HG03460 (cell line): ENCODE measurements at regions not wholly inside any gene's neighbourhood (a gene's known extent, or its start where the extent isn't known, plus 50 kb on each side); places are given as distances from the start of the nearest gene placed in this dataset.

Experiments
- ATAC-seq: cut with Tn5 transposase; IDR thresholded peaks from one replicate; pipeline ENCODE4 v1.9.1; 2021; ENCODE audit not compliant: unreplicated experiment

DNA sequence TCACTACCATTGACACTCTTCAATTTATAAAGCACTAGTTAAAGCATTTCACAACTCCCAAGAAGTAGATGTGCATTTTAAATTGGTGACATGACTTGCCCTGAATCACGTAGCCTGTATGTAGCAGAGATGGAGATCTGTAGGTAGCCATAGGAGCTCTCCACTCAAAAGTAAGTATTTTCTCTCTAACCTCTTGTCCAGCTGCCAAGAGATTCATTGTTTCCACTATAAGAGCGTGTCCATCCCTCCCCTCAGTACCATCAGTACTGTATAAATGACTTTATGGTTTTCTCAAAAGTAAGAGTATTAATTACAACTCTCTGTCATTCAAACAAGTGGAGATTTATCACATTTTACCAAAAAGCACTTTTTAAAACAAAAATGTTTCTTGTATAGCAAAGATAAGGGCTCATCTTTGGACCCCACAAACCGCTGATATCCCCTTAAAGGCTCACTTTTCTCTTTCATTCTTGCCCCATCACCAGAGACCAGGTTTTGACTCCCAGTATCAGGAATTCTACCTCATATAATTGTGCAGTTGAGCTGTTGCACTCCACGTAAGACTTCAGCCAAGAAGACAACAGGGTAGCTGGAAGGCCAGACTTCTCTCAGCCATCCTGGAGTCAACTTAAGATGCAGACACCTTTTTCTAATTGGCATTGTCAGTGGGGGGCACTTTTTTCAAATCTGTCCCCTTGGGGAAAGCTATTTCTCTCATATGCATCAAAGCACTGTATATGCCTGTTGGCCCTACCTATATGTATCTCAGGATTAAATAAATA lies 78.0 kb upstream of the GALNT5 start:
- ATAC-seq: no peak

DNA sequence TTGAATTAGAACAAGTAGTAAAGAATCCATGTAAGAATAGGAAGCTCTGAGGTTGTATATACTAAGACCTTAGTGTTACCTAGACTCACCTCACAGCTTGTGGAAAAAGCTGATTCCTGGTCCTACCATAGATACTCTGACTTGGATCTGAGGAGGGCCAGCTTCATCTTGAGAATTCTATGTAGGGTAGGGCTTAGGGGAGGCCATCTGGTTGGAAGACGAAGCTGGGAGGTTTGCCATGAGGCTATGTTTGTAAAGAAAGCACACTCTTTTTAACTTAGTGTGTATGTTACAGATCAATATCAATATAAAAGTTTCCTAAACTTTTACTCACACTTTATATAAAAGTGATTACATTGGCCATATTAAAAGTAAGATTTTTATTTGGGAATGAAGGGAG lies 77.1 kb upstream of the GALNT5 start:
- ATAC-seq: no peak

DNA sequence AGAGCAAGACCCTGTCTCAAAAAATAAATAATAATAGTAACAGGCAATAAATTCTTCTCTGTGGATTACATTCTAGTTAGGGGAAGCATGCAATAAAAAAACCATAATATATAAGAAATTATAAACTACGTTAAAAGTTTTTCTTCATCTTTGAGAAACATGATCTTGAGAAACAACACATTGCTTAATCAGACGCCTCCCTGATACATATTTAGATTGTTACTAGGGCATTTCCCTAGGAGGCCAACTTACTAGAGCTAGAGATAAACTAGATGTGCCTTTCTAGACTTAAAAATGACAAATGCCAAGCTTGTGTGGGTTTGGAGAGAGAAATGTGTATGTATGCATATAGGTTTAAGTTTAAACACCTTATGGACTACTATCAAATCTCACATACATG lies 76.3 kb upstream of the GALNT5 start:
- no peak for ATAC-seq

DNA sequence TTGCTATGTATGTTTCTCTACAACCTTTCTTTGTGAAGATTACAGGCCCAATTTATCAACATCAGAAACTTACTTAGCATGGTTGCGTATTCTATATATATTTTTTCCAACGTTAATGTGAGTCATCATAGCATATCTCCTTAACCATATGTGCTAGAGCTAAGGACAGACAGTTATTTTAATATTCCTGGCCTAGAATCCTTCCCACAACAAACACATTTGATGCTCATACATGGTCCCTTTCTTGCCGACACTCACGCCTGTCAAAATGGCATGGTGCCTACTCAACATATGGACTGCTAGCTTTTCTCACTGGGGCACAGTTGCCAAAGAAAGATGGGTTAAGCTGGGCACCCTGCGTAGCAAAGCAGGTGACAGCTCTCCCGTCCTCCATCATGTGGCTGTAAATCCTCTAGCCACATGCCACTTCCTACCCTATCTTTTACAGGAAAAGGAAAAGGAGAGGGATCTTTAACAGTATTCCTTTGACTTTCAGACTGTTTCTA lies 75.2 kb upstream of the GALNT5 start:
- no peak for ATAC-seq

DNA sequence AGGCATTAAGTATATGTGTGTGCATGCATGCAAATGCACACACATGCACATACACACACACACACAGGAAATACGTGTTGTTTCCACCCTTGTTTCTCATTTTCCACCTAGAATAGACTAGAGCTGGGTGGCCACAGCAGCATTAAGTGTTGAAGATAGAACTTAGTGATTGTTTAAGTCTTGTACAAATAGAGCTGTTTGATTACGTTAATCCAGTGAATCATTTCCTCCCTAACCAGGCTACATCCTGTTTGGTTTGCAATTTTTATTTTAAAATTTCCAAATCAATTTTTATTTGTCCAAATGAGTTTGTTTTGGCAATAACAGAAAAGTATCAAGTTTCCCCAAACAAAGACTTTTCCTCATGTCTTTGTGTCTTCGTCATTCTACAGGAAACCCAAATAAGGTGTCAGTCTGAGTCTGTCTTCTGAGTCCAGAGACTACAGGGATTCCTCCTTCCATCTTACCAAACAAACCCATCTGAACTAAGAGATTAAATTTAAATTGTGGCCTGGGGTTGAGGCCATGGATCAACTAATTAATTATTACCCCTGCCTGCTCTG lies 74.6 kb upstream of the GALNT5 start:
- ATAC-seq: no peak

DNA sequence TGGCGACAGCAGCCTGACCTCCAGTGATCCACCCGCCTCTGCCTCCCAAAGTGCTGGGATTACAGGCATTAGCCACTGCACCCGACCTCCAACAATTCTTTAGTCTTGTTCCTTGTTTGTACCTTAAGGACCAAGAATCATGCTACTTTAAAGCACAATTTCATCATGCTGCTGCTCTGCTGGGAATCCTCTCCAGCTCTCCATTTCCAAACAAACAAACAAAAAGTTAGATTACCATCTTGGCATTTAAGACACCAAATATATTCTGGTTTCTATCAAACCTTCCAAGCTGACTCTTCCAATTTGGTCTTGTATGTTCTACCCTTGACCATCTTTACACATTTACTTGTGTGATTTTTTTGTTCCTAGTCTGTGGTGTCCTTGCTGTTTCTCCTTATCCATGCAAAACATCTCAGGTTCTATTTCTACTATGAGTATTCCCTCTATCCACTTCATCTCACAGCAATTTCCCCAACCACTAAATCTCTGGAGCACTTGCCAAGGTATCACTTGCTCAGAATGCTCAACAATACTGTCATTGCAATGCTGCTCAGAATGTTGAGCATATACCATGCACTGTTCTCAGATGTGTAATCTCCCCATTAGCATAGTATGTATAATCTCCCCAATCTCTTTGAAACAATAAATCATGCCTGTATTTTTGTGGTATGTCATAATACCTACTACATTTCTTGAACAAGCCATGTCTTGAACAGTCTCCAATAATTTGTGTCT lies 73.2 kb upstream of the GALNT5 start:
- no peak for ATAC-seq

DNA sequence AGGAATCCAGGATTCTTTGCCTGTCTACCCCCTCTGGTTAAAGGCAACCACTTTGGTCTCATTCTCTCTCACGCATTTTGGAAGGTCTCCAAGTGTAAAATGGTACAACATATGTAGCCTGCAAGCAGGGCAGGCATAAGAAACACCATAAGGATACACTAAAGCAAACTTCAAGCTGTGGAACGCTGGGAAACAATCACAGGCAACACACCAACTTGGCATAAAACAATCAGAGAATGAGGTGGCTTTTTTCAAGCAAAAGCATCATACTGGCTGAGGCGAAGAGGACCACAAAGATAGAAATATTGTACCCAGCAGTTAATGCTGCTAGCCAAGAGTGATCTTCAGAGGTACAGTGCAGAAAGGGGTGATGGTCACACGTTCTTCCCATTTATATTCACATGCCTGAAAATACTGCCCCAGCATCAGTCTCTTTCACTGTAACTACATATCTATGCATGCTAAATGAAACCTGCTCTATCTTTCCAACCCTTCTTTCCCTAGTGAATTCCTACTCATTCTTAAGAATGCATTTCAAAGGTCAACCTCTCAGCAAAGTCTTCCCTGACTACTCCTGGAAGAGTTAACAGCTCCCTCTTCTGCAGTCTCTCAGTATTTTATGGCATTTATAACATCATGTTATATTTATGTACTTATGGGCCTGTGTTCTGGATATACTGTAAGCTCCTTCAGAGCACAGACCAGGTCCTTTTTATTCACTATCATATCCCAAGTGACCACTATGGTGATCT lies 71.9 kb upstream of the GALNT5 start:
- ATAC-seq: no peak

DNA sequence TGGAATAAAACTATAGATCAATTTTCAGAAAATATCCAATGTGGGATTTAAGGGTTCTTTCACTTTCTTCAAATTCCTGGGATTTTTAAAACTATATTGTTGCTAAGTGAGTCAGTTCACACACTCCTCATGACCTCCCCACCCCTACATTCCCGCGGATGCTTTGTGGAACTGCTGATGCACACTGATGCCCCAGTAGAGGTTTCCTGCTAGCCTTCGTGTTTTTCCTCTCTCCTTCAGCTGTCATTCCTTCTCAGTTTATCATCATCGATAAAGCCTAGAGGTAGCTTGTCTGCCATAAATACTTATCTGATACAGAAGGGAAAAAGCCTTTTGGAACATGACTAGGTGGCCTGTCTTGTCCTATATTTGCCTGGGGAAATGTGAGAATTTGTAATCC lies 67.4 kb upstream of the GALNT5 start:
- no peak for ATAC-seq

DNA sequence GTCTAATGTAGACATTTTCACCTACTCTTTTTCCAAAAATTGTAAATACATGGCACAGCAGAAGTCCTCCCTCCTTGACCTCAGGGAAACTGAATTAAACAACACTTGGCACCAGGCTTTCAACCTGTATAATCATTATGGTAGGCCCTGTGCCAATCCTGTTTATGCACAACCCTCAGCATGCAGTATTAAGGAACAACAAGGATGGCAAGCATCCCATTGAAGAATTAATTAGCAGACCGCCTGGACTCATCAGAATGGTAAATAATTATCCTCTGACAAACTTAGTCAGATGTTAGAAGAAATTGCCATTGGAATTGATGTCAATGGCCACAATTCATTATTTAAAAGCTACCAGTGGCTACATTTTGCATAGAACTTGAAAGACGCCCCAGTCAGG lies 66.3 kb upstream of the GALNT5 start:
- ATAC-seq: no peak

DNA sequence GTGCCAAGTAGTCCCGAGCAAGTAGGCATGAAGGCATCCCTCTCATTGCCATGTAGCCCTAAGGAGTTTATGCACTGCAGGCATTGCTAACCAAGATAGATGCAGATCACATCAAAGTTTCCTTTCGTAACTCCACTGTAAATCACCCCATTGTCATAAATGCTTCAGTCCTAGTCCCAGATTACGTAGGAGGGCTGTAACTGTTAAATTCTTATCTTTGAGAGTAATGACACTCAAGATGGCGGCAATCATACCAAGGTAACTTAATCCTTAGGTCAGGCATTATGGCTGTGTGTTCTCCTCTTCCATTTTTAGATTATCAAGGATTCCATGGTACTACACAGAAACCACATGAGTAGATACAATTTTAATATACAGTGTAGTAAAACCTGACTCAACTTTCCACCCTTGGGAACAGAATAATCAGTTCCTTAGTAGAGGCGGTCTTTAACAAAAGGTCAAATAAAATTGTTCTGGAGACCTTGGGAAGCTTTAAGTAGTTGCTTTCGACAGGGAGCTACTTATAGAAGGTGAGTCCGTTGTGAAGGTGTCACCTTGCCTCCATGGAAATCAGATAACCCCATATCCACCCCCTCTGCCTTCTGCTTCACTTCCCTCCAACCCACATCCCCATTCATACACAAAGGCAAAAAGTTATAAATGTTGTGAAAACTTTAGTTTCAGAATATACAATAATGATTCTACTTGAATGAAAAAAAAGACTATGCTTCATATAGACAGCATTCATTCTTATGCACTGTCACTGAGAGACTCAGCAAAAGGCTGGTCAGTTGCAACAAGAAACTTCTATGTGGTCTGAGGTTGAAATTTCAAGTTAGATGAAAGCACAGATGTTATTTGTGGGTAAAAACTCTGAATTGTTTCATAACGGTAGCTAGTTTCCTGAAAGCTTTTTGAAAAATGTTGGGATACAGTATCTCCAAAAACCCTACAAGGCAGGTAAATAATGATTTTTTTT lies 64.8 kb upstream of the GALNT5 start:
- peak; percentile 69 for ATAC-seq

DNA sequence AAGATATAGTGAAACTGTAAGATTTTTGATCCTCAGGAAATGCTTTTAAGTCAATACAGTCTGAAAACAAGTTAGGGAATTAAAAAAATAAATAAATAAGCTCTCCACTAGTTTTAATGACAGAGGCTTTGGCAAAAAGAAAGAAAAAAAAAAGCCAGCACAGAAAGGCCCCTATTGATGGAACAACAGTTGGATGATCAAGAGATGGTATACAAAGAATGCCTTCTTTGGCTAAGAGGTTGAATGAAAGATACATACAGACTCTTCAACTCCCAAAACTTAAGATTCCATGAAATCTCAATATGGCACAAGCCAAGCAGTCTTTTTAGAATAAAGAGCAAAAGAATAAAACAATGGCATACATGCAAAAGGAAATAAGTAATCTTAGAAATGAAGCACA lies 64.0 kb upstream of the GALNT5 start:
- ATAC-seq: no peak

DNA sequence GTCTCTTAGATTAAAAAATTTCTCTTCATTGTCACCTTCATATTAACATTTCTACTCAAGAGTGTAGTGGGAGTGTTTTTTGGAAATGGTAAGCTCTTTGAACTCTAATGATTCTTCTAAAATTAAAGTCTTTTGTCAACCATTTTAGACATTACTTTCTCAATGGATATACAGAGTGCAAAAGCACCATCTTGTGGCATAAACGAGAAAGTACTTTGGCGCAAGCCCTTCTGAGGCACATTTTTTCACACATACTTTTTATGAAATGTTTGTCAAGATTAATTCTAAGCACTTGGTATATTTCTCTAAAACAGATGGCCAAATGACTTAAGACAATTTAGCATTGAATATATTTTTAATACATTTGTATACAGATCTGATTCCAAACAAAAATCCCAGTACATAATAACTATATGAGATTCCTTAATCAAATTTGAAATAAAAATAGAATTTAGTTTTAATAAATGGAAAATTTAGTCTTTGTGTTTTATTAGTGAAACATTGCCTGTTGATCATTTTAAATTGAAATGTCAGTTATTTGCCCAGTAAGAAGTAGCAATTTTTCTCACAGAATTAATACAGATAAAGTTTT lies 63.3 kb upstream of the GALNT5 start:
- peak; percentile 77 for ATAC-seq

DNA sequence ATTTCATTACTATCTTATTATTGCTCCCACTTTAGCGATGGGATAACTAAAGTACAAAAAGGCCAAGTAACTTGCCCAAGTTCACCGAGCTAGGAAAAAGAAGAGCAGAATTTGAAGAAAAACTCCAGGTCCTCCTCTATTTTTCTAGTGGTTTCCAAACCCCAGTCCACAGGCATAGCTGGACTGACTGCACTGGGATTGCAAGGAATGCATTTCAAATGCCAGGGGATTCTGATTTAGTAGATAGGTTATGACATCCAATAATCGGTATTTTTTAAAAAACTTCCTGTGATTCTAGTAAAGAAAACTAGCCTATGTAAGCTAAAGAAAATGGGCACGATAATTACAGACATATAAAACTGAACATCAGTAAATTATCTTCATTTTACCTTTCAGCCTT lies 62.7 kb upstream of the GALNT5 start:
- no peak for ATAC-seq

DNA sequence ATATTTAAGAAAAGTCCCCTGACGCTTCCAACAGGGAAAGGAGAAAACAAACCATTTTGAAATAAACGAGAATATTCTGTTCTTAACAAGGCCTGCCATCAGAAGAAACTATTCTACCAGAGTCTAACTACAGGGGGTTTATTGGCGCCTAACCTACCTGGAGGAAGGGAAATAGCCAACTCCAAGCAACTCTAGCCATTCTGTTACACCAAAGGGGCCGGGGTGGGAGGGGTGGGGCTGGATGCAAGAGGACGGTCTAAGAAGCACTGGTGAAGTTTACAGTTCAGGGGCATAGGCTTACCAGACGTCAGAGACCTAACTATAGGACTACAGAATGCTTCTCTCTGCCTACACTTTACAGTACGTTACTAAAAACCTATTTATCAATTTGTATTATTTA lies 60.5 kb upstream of the GALNT5 start:
- no peak for ATAC-seq

DNA sequence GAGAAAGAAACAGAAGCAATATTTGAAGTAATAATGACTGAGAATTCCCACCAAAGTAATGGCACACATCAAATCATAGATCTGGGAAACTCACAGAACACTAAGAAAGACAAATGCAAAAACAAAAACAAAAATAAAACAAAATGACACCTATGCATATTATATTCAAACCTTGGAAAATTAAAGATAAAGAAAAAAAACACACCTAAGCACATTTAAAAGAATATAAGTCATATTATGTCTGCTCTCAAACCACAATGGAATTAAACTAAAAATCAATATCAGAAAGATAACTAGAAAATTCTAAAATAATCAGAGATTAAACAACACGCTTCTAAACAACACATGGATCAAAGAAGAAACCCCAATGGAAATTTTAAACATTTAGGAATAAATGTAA lies 59.7 kb upstream of the GALNT5 start:
- no peak for ATAC-seq

DNA sequence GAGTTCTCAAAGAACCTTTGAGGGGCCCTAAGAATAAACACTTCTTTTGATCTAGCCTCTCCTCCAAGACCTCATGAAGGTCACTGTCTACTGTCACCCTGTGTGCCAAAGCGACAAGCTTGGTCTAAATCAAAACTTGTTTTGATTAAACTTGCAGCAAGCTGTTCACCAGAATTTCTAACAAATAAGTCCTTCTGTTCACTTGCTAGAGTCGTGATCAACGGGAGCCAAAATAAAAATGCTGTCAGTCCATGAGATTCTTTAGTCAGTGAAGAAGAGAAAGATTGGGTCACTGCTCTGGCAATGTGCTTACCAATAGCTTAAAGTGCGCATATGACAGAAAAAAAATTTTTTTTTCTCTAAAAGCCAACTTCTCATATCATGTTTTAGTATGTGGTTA lies 53.9 kb upstream of the GALNT5 start:
- no peak for ATAC-seq

DNA sequence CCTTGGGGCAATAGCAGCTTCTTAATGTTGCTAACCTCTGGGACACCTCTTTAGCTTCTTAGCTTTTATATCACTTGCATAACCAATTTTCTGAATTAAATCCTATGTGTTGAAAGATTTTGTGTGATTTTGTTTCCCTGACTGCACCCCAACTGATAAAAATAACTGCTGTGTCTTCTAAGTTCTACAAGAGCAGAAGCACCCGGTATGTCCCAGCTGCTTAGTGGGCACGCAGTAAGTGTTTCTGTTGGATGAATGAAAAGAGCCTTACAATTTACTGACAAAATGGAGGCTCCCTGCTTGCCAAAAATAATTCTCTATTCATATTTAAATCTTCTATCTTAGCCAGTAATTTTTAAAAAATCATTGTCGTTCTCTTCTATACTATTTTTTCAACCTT lies 53.1 kb upstream of the GALNT5 start:
- ATAC-seq: no peak

DNA sequence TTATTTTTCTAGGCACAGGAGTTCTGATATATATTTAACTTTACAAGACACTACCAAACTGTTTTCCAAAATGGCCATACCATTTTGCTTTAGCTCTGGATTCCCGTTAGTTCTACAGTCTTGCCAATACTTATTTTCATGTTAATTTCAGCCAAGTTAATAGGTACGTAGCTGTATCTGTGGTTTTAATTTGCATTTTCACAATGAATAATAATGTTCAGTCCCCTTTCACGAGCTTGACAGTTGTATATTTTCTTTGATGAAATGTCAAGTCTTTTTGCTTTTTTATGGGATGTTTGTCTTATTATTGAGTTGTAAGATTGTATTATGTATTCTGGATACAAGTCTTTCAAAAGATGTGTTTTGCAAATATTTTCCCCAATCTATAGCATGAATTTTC lies 50.6 kb upstream of the GALNT5 start:
- ATAC-seq: no peak
